Activated naive CD8-positive, alpha-beta T cell treated with anti-CD3 and anti-CD28 coated beads, Interleukin-2, amount 50 U/mL, for 24 hours (primary cell): ENCODE measurements at regions not wholly inside any gene's neighbourhood (a gene's known extent, or its start where the extent isn't known, plus 50 kb on each side); places are given as distances from the start of the nearest gene placed in this dataset.

Source experiments
- ATAC-seq: fragments of 150-1000 bp; cut with Tn5 transposase; one replicate; pipeline ENCODE4 v1.10.0; 2021
- DNase-seq: peaks from one replicate; pipeline ENCODE4 v3.0.0; 2021
- H3K27ac Mint-ChIP-seq: one replicate; pipeline ENCODE4 v1.8.0; 2021; ENCODE audit warnings: mild to moderate bottlenecking, mixed read lengths
- H3K27me3 Mint-ChIP-seq: one replicate; pipeline ENCODE4 v1.8.0; 2021; ENCODE audit warnings: mixed read lengths
- H3K36me3 Mint-ChIP-seq: one replicate; pipeline ENCODE4 v1.8.0; 2021; ENCODE audit warnings: low read depth, mixed read lengths
- H3K4me1 Mint-ChIP-seq: one replicate; pipeline ENCODE4 v1.8.0; 2021; ENCODE audit warnings: mixed read lengths
- H3K4me3 Mint-ChIP-seq: one replicate; pipeline ENCODE4 v1.8.0; 2021; ENCODE audit warnings: mild to moderate bottlenecking, moderate library complexity, mixed read lengths
- H3K9me3 Mint-ChIP-seq: one replicate; pipeline ENCODE4 v1.8.0; 2021; ENCODE audit warnings: mixed read lengths

DNA sequence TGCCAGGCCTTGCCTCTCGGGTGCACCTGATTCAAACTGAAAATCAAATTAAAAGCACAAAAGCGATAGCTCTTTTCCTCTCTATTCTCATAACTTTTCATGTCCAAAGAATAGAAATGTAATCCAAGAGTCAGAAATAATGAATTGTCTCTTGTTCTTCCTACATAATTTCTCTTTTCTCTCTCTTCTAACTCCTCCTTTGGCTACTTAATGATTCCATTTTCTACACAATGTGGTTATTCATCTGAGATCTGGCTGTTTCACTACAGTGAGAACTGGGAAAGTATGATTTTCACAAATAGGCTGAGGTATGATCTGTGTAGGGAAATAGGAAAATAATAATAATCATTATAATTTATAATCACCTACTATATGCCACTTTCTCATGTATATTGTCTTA is 703.5 kb downstream of the PDHA2 start:
- no peaks in the 10 kb centered on the region for H3K9me3 Mint-ChIP-seq
- no peaks in the 10 kb centered on the region for H3K36me3 Mint-ChIP-seq
- H3K4me3 Mint-ChIP-seq: no peak overlapping the region
- H3K27me3 Mint-ChIP-seq: no peaks in the 10 kb centered on the region
- H3K27ac Mint-ChIP-seq: no peak overlapping the region
- ATAC-seq (no peak), DNase-seq (no peak)
- no peaks in the 10 kb centered on the region for H3K4me1 Mint-ChIP-seq

- Mint-ChIP-seq H3K4me1 (no peaks in the 10 kb centered on the region), H3K27me3 (no peaks in the 10 kb centered on the region), H3K4me3 (no peak overlapping the region), H3K27ac (no peak overlapping the region), H3K36me3 (no peaks in the 10 kb centered on the region), H3K9me3 (no peaks in the 10 kb centered on the region)
- no peak for DNase-seq
- no peak for ATAC-seq
Measured at GRCh38 chr4:96558466-96558865, 718.6 kb downstream of the PDHA2 start.

GRCh38 chr4:96566755-96567154 is 726.9 kb downstream of the PDHA2 start:
- ATAC-seq: no peak
- Mint-ChIP-seq H3K4me1 (no peaks in the 10 kb centered on the region), H3K9me3 (no peaks in the 10 kb centered on the region), H3K4me3 (no peak overlapping the region), H3K36me3 (no peaks in the 10 kb centered on the region), H3K27me3 (no peaks in the 10 kb centered on the region), H3K27ac (no peak overlapping the region)
- DNase-seq: no peak

DNA sequence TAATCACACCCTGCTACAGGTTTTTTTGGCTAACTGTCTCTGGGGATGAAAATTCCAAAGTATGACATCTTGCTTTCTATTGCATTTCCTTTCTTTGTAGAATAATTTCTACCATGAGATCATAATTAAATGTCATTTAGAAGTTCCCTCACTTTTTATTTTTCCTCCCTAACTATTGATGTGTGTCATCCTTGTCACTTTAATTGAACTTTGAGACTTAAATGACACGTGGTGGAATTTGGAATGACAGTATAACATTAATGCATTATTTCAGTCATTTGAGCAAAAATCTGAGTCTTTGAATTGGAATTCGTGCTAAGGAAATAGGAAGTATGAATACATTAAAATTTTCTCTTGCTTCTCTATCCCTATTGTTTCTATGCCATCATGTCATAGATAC is 745.4 kb downstream of the PDHA2 start:
- Mint-ChIP-seq H3K27me3 (no peaks in the 10 kb centered on the region), H3K36me3 (no peaks in the 10 kb centered on the region), H3K9me3 (peaks cover 16% of the 10 kb centered on the region), H3K4me3 (no peak overlapping the region), H3K27ac (no peak overlapping the region), H3K4me1 (no peaks in the 10 kb centered on the region)
- ATAC-seq (no peak), DNase-seq (no peak)

- no peak overlapping the region for H3K27ac Mint-ChIP-seq
- no peak overlapping the region for H3K4me3 Mint-ChIP-seq
- no peak for ATAC-seq
Measured at GRCh38 chr4:96593422-96593821, 753.5 kb downstream of the PDHA2 start.

DNA sequence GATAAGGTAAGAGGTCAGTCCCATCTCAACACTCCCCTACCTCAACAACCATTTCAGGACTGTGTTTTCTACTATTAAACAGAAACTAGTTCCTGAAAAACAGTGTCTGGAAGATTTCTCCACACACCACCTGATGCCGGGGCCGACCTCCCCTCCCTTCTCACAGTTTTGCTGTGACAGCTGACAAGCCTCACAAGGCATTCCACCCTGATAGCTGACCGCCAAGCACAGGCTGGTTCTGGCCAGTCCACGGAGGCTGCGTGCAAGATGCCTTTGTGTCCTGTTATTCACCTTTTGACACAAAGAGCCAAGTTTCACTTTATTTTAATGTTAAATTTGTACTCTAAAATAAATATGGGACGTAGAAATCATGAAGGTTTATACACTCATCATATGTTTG is 758.6 kb downstream of the PDHA2 start:
- Mint-ChIP-seq H3K9me3 (peaks cover 2% of the 10 kb centered on the region), H3K4me3 (no peak overlapping the region), H3K27ac (no peak overlapping the region), H3K4me1 (no peaks in the 10 kb centered on the region), H3K36me3 (no peaks in the 10 kb centered on the region), H3K27me3 (no peaks in the 10 kb centered on the region)
- no peak for ATAC-seq
- no peak for DNase-seq

More at GRCh38 chr4:96593422-96593821, 753.5 kb downstream of the PDHA2 start:
- H3K36me3 Mint-ChIP-seq: no peaks in the 10 kb centered on the region
- no peaks in the 10 kb centered on the region for H3K4me1 Mint-ChIP-seq
- peaks cover 23% of the 10 kb centered on the region for H3K9me3 Mint-ChIP-seq
- H3K27me3 Mint-ChIP-seq: no peaks in the 10 kb centered on the region
- DNase-seq: no peak

- Mint-ChIP-seq H3K27me3 (no peaks in the 10 kb centered on the region), H3K27ac (no peak overlapping the region), H3K4me3 (no peak overlapping the region), H3K4me1 (no peaks in the 10 kb centered on the region), H3K9me3 (no peaks in the 10 kb centered on the region), H3K36me3 (no peaks in the 10 kb centered on the region)
- DNase-seq (no peak), ATAC-seq (no peak)
Measured at GRCh38 chr4:96599752-96600151, 759.9 kb downstream of the PDHA2 start.

DNA sequence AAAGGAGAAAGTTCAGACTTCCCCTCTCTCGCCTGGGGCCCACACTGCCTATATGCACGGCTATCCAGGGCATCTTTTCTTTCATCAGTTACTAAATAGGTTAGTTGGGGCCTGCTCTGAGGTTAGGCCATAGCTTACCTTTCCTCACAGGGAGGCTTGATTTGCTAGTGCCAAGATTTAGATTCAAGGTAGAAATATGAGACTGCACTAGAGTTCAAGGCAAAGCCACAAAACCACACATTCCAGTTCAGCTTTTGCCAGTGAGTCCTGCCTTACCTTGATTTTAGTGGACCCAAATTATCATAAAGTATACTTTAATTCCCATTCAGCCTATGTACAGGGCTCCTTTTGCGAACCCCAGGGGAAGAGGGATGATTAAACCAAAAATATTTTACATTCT is 762.8 kb downstream of the PDHA2 start:
- H3K27ac Mint-ChIP-seq: no peak overlapping the region
- peaks cover under 1% of the 10 kb centered on the region for H3K9me3 Mint-ChIP-seq
- H3K36me3 Mint-ChIP-seq: no peaks in the 10 kb centered on the region
- no peaks in the 10 kb centered on the region for H3K4me1 Mint-ChIP-seq
- ATAC-seq: no peak
- H3K27me3 Mint-ChIP-seq: no peaks in the 10 kb centered on the region
- no peak overlapping the region for H3K4me3 Mint-ChIP-seq
- no peak for DNase-seq

- Mint-ChIP-seq H3K9me3 (peaks cover 6% of the 10 kb centered on the region), H3K27me3 (no peaks in the 10 kb centered on the region), H3K4me3 (no peak overlapping the region), H3K36me3 (no peaks in the 10 kb centered on the region), H3K4me1 (no peaks in the 10 kb centered on the region), H3K27ac (no peak overlapping the region)
- DNase-seq: no peak
- no peak for ATAC-seq
Measured at GRCh38 chr4:96603641-96604040, 763.7 kb downstream of the PDHA2 start.

GRCh38 chr4:96606451-96606850 is 766.6 kb downstream of the PDHA2 start:
- no peaks in the 10 kb centered on the region for H3K4me1 Mint-ChIP-seq
- H3K36me3 Mint-ChIP-seq: no peaks in the 10 kb centered on the region
- ATAC-seq (no peak), DNase-seq (no peak)
- H3K27ac Mint-ChIP-seq: no peak overlapping the region
- no peak overlapping the region for H3K4me3 Mint-ChIP-seq
- peaks cover 6% of the 10 kb centered on the region for H3K9me3 Mint-ChIP-seq
- H3K27me3 Mint-ChIP-seq: no peaks in the 10 kb centered on the region

DNA sequence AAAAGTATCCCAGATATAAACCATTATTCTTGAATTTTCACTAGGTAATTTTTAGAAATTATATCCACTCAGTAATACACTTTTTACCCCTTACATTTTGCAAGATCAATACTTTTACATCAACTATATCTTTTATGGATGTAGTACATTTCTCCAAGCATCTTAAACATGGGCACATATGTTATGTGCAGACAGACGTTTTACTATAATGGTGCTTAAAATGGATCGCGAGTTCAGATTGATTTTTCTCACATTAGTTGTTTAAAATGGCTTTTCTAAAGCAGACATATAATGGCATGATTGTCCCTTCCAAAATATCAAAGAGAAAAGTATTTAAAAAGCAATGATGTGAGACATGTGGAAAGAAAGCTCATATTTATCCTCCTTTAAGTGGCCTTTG is 786.1 kb downstream of the PDHA2 start:
- Mint-ChIP-seq H3K27ac (no peak overlapping the region), H3K4me3 (no peak overlapping the region), H3K9me3 (peaks cover 10% of the 10 kb centered on the region), H3K27me3 (no peaks in the 10 kb centered on the region), H3K36me3 (no peaks in the 10 kb centered on the region), H3K4me1 (no peaks in the 10 kb centered on the region)
- ATAC-seq: no peak
- DNase-seq: no peak

DNA sequence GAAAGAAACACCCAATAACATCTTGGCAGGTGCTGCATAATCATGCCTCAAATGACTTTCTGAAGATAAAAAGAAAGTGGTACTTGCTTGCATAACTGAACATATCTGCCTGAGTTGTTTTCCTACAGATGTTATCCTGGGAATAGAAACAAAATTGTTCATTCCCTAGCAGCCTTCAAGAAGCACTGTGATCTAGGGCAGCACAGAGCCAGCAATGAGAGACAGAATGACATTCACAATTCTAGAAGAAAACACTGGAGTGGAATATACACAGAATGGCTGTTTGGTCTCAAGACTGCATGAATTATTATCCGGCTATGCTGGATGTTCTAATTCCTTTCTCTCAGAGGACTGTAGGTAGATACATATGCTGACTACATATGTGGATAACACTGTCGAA is 790.9 kb downstream of the PDHA2 start:
- no peak overlapping the region for H3K4me3 Mint-ChIP-seq
- H3K27ac Mint-ChIP-seq: no peak overlapping the region
- no peaks in the 10 kb centered on the region for H3K36me3 Mint-ChIP-seq
- ATAC-seq: no peak
- no peak for DNase-seq
- peaks cover 10% of the 10 kb centered on the region for H3K9me3 Mint-ChIP-seq
- no peaks in the 10 kb centered on the region for H3K4me1 Mint-ChIP-seq
- no peaks in the 10 kb centered on the region for H3K27me3 Mint-ChIP-seq

DNA sequence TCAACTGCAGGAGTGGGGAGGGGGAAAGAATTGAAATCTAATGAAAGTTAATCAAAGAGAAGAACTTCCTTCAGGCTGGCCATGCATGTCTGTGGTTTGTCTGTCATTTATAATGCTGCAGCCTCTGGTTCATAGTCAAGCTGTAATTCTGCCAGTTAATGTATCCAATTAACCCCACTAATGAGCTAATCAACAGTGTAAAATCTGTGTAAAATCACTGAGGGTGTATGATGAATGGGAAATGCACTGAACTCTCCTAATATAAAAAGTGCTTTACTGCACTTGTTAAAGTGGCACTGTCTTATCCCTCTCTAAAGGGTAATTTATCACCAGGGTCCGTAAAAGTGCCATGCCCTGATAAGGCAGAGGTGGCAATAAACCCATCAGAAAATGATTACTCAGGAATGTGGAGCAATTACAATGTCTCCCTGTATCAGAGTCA is 798.1 kb downstream of the PDHA2 start:
- Mint-ChIP-seq H3K4me1 (no peaks in the 10 kb centered on the region), H3K4me3 (no peak overlapping the region)

GRCh38 chr4:96639932-96640331 is 800.0 kb downstream of the PDHA2 start:
- H3K4me1 Mint-ChIP-seq: no peaks in the 10 kb centered on the region
- no peak for DNase-seq
- H3K36me3 Mint-ChIP-seq: no peaks in the 10 kb centered on the region
- no peak overlapping the region for H3K27ac Mint-ChIP-seq
- peaks cover 12% of the 10 kb centered on the region for H3K9me3 Mint-ChIP-seq
- ATAC-seq: no peak
- H3K4me3 Mint-ChIP-seq: no peak overlapping the region
- H3K27me3 Mint-ChIP-seq: no peaks in the 10 kb centered on the region

More for the DNA sequence above, 798.1 kb downstream of the PDHA2 start:
- Mint-ChIP-seq H3K36me3 (no peaks in the 10 kb centered on the region), H3K27me3 (no peaks in the 10 kb centered on the region), H3K9me3 (peaks cover 12% of the 10 kb centered on the region), H3K27ac (no peak overlapping the region)
- ATAC-seq (no peak), DNase-seq (no peak)

GRCh38 chr4:96642490-96642889 is 802.6 kb downstream of the PDHA2 start:
- Mint-ChIP-seq H3K36me3 (no peaks in the 10 kb centered on the region), H3K27me3 (no peaks in the 10 kb centered on the region), H3K4me3 (no peak overlapping the region), H3K4me1 (no peaks in the 10 kb centered on the region), H3K9me3 (peaks cover 7% of the 10 kb centered on the region), H3K27ac (no peak overlapping the region)
- no peak for ATAC-seq
- DNase-seq: no peak

DNA sequence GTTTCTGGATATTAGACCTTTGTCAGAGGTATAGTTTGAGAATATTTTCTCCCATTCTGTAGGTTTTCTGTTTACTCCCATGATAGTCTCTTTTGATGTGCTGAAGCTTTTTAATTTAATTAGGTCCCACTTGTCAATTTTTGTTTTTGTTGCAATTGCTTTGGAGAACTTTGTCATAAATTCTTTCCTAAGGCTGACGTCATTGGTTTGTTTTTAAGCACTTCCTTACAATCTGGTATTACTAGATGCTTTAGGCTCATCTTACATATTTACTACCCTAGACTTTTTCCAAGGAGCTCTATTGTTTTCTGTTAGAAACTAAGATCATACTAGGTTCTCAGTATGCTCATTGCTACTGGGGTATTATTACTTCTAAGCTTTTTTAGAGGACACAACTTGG is 806.3 kb downstream of the PDHA2 start:
- Mint-ChIP-seq H3K27ac (no peak overlapping the region), H3K4me3 (no peak overlapping the region)

More for the DNA sequence above, 806.3 kb downstream of the PDHA2 start:
- no peak for DNase-seq
- no peaks in the 10 kb centered on the region for H3K27me3 Mint-ChIP-seq
- no peaks in the 10 kb centered on the region for H3K36me3 Mint-ChIP-seq
- peaks cover 7% of the 10 kb centered on the region for H3K9me3 Mint-ChIP-seq
- no peaks in the 10 kb centered on the region for H3K4me1 Mint-ChIP-seq
- ATAC-seq: no peak
